K562 (cell line): ENCODE measurements at regions not wholly inside any gene's neighbourhood (a gene's known extent, or its start where the extent isn't known, plus 50 kb on each side); places are given as distances from the start of the nearest gene placed in this dataset.
A peak's percentile ranks its signal among the peaks of the same experiment; 100 is the strongest.

ENCODE experiments used
- ATAC-seq: fragments of 200-7000 bp; cut with Tn5 transposase; 3 replicates; pipeline ENCODE4 v1.9.1; 2020; ENCODE audit warnings: moderate library complexity
- BruUV-seq: library from RNA; stranded (reverse); fragments of 400-500 nt; replicated peaks from 2 replicates; lab custom pipeline; 2021; lab: Mats Ljungman, UMichigan
- CTCF ChIA-PET: fragments of 300-600 bp; formaldehyde crosslinking; extraction: SDS; loops from one replicate; lab custom pipeline; 2021; ENCODE audit warnings: low intra/inter-chr PET ratio; lab: Yijun Ruan, JAX
- POLR2A ChIA-PET: fragments of 300-600, 350-650 bp; sonication (Branson Sonifier 250); formaldehyde crosslinking; extraction: SDS; loops from one replicate; lab custom pipeline; 2021; ENCODE audit warnings: antibody characterized with exemption, inconsistent platforms; lab: Yijun Ruan, JAX
- DNase-seq, 4 experiments: peaks; one replicate each; pipeline versions ENCODE4 v3.0.0 to v3.0.0-alpha.2; 2011 to 2018; ENCODE audit warnings: low spot score in 3 of 4, mixed read lengths in 3 of 4; ENCODE audit errors: extremely low read depth in 1 of 4
- FAIRE-seq: peaks from 2 replicates; lab custom pipeline; 2011; peaks lifted over from hg19 to GRCh38; lab: Jason Lieb, UNC
- H2AFZ ChIP-seq: 2 replicates; pipeline ENCODE4 v1.6.0; 2011; ENCODE audit warnings: low read depth, low read length, control low read depth, inconsistent platforms
- H3K27ac ChIP-seq: fragments of 200-600 bp; 3 replicates; pipeline ENCODE4 v1.8.0; 2011; ENCODE audit warnings: low read depth, mild to moderate bottlenecking, control low read depth, inconsistent platforms, low read length, moderate library complexity, mixed read lengths; ENCODE audit errors: extremely low read depth
- H3K27me3 ChIP-seq, 2 experiments: fragments of 300-600 bp in 1 of 2; 2 replicates in 1 of 2; 3 replicates in 1 of 2; pipeline versions ENCODE4 v1.6.0 to v1.8.0; 2011; ENCODE audit warnings: inconsistent platforms in 2 of 2, low read length in 2 of 2, mild to moderate bottlenecking in 1 of 2, mixed read lengths in 1 of 2, moderate library complexity in 1 of 2; ENCODE audit not compliant: control insufficient read depth in 2 of 2, insufficient read depth in 2 of 2
- H3K36me3 ChIP-seq: fragments of 300-600 bp; 3 replicates; pipeline ENCODE4 v1.8.0; 2011; ENCODE audit warnings: mild to moderate bottlenecking, low read length, inconsistent platforms; ENCODE audit not compliant: control insufficient read depth, insufficient read depth
- H3K4me1 ChIP-seq, 2 experiments: fragments of 200-600 bp in 1 of 2; replicated peaks in 1 of 2; 2 replicates in 1 of 2; 3 replicates in 1 of 2; pipeline versions ENCODE4 v1.5.1 to v1.8.0; 2011; ENCODE audit warnings: inconsistent platforms in 2 of 2, low read length in 2 of 2, mild to moderate bottlenecking in 1 of 2, mixed read lengths in 1 of 2, moderate library complexity in 1 of 2; ENCODE audit not compliant: control insufficient read depth in 2 of 2, insufficient read depth in 2 of 2
- H3K4me2 ChIP-seq: 2 replicates; pipeline ENCODE4 v1.6.1; 2011; ENCODE audit warnings: low read length, control low read depth, inconsistent platforms, mixed read lengths; ENCODE audit not compliant: insufficient read depth
- H3K4me3 ChIP-seq: fragments of 200-600 bp; sonication (generic), shearing (Covaris generic); 2 replicates; pipeline ENCODE4 v1.5.1; 2016; ENCODE audit warnings: control low read depth, inconsistent platforms
- H3K79me2 ChIP-seq: fragments of 200-600 bp; 3 replicates; pipeline ENCODE4 v1.8.0; 2011; ENCODE audit warnings: low read length, inconsistent platforms; ENCODE audit not compliant: control insufficient read depth, insufficient read depth
- H3K9ac ChIP-seq, 2 experiments: 2 replicates each; pipeline versions ENCODE4 v1.6.0 to v1.6.1; 2011; ENCODE audit warnings: low read depth in 2 of 2, low read length in 2 of 2, control low read depth in 1 of 2, inconsistent platforms in 1 of 2, mild to moderate bottlenecking in 1 of 2, mixed read lengths in 1 of 2; ENCODE audit not compliant: insufficient read depth in 1 of 2
- H3K9me1 ChIP-seq: one replicate; pipeline ENCODE4 v1.6.0; 2011; ENCODE audit warnings: inconsistent platforms, mild to moderate bottlenecking, low read length, moderate library complexity; ENCODE audit not compliant: control insufficient read depth, insufficient read depth
- H3K9me3 ChIP-seq: replicated peaks from 2 replicates; pipeline ENCODE4 v1.5.1; 2011; ENCODE audit warnings: low read depth, low read length, inconsistent platforms; ENCODE audit not compliant: control insufficient read depth, insufficient read depth
- H4K20me1 ChIP-seq: replicated peaks from 2 replicates; pipeline ENCODE4 v1.6.1; 2011; ENCODE audit warnings: low read length, inconsistent platforms, mixed read lengths; ENCODE audit not compliant: control insufficient read depth, insufficient read depth
- MAFG ChIP-seq: fragments of 450-650 bp; conservative IDR thresholded peaks from 2 replicates; pipeline ENCODE4 v1.6.1; 2016; ENCODE audit warnings: missing genetic modification characterization, missing compliant biosample characterization
- PHTF2 ChIP-seq: fragments of 250-450 bp; sonication (Bioruptor Pico); IDR thresholded peaks from 2 replicates; pipeline ENCODE4 v1.5.0; 2021; ENCODE audit warnings: mild to moderate bottlenecking
- POU5F1 ChIP-seq: fragments of 150-350 bp; IDR thresholded peaks from 2 replicates; pipeline ENCODE4 v1.6.1; 2014; ENCODE audit warnings: borderline replicate concordance, low read length, low read depth, mild to moderate bottlenecking; ENCODE audit not compliant: partially characterized antibody
- SRF ChIP-seq, 2 experiments: fragments of 250-450, 450-650 bp in 1 of 2; sonication (Bioruptor Pico) in 1 of 2; sonication (generic) in 1 of 2; formaldehyde crosslinking; IDR thresholded peaks; 2 replicates each; pipeline versions ENCODE4 v1.5.0 to v1.5.1; 2020 to 2022; ENCODE audit warnings: mild to moderate bottlenecking in 1 of 2, missing genetic modification reagents in 1 of 2
- TAL1 ChIP-seq: fragments of 450-650 bp; IDR thresholded peaks from 2 replicates; pipeline ENCODE4 v1.6.1; 2016; ENCODE audit warnings: mild to moderate bottlenecking
- ZNF57 ChIP-seq: fragments of 450-650 bp; formaldehyde crosslinking; IDR thresholded peaks from 2 replicates; pipeline ENCODE4 v1.4.0; 2020; ENCODE audit warnings: mild to moderate bottlenecking, moderate library complexity
- WGBS: fragments of 100-300 bp; shearing (Covaris generic); methylation state at CpG from one replicate; pipeline ENCODE4 v1.1.6; 2016; ENCODE audit warnings: low coverage, mixed read lengths; ENCODE audit not compliant: insufficient coverage; ENCODE audit errors: missing lambda C conversion rate; 5-methylcytosine and 5-hydroxymethylcytosine counted together
- in situ Hi-C: fragments of 300-500 bp; cut with MboI; formaldehyde crosslinking; loops from 4 replicates; pipeline ENCODE4 v1.15.0; 2018; ENCODE audit warnings: inconsistent platforms, mixed read lengths
- intact Hi-C: fragments of 100-400 bp; cut with micrococcal nuclease; formaldehyde crosslinking; loops from 2 replicates; pipeline ENCODE4 v1.14.2; 2022
- TF ChIP-seq, protein P1 (sequence below): fragments of 250-450 bp; sonication (Bioruptor Pico); IDR thresholded peaks from 2 replicates; pipeline ENCODE4 v1.4.0; 2020; ENCODE audit warnings: mild to moderate bottlenecking
- TF ChIP-seq, protein P2 (sequence below): fragments of 450-650 bp; IDR thresholded peaks from 2 replicates; pipeline ENCODE4 v1.6.1; 2017; ENCODE audit warnings: antibody characterized with exemption, mild to moderate bottlenecking
- TF ChIP-seq, protein P3 (sequence below): IDR thresholded peaks from 3 replicates; pipeline ENCODE4 v1.6.1; 2011; ENCODE audit warnings: borderline replicate concordance, mild to moderate bottlenecking, moderate library complexity; ENCODE audit not compliant: insufficient read length; ENCODE audit errors: extremely low read depth

DNA sequence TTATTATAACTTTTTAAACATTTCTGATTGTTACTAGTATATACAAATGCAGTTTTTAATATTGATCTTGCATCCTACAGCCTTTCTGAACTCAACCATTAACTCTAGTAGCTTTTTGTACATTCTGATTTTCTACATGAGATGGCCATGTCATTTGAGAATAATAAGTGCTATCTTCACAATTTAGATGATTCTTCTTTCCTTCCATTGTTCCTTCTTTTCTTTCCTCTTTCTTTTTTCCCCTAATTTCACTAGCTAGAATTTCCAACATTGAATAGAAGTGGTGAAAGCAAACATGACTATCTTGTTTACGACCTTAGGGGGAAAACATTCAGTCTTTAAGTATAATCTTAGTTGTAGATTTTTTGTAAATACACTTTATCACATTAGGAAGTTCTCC is 128.2 kb upstream of the PRSS16 start:
- Histone ChIP-seq H2AFZ (no peak overlapping the region), H3K4me1 (peaks cover 10 to 13% of the 10 kb centered on the region in 2 experiments; a peak in 3 of 5 replicates), H3K9ac (no peak overlapping the region), H3K4me3 (no peak overlapping the region), H3K9me1 (no peaks in the 10 kb centered on the region), H3K4me2 (no peak overlapping the region), H3K27me3 (no peaks in the 10 kb centered on the region), H4K20me1 (no peaks in the 10 kb centered on the region), H3K36me3 (peaks cover 75% of the 10 kb centered on the region), H3K9me3 (no peaks in the 10 kb centered on the region), H3K27ac (no peak overlapping the region), H3K79me2 (peaks cover 16% of the 10 kb centered on the region)
- in situ Hi-C loops (loop anchor here (25.0 kb wide), 1 partner anchor 782 kb away; no protein-coding TSS in a partner anchor), intact Hi-C loops (no loop called here)
- no peak for FAIRE-seq
- ChIA-PET POLR2A (interaction anchor here (0.9 to 2.0 kb wide), 4 partner anchors 8 to 460 kb away, joined by 3 to 18 read pairs (median 6); partner anchors contain the start of gene ZNF322), CTCF (no interaction called here)
- DNase-seq = no peak
- ATAC-seq = no peak
- 75% methylated on average over 1 of the region's 1 CpG for WGBS
- BruUV-seq = no TSS peak
- TF ChIP-seq POU5F1 = no peak
- TF ChIP-seq, protein P1, sequence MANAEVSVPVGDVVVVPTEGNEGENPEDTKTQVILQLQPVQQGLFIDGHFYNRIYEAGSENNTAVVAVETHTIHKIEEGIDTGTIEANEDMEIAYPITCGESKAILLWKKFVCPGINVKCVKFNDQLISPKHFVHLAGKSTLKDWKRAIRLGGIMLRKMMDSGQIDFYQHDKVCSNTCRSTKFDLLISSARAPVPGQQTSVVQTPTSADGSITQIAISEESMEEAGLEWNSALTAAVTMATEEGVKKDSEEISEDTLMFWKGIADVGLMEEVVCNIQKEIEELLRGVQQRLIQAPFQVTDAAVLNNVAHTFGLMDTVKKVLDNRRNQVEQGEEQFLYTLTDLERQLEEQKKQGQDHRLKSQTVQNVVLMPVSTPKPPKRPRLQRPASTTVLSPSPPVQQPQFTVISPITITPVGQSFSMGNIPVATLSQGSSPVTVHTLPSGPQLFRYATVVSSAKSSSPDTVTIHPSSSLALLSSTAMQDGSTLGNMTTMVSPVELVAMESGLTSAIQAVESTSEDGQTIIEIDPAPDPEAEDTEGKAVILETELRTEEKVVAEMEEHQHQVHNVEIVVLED (CRISPR knock-in tag) = no peak
- TF ChIP-seq MAFG (tag) = no peak
- TF ChIP-seq, protein P2, sequence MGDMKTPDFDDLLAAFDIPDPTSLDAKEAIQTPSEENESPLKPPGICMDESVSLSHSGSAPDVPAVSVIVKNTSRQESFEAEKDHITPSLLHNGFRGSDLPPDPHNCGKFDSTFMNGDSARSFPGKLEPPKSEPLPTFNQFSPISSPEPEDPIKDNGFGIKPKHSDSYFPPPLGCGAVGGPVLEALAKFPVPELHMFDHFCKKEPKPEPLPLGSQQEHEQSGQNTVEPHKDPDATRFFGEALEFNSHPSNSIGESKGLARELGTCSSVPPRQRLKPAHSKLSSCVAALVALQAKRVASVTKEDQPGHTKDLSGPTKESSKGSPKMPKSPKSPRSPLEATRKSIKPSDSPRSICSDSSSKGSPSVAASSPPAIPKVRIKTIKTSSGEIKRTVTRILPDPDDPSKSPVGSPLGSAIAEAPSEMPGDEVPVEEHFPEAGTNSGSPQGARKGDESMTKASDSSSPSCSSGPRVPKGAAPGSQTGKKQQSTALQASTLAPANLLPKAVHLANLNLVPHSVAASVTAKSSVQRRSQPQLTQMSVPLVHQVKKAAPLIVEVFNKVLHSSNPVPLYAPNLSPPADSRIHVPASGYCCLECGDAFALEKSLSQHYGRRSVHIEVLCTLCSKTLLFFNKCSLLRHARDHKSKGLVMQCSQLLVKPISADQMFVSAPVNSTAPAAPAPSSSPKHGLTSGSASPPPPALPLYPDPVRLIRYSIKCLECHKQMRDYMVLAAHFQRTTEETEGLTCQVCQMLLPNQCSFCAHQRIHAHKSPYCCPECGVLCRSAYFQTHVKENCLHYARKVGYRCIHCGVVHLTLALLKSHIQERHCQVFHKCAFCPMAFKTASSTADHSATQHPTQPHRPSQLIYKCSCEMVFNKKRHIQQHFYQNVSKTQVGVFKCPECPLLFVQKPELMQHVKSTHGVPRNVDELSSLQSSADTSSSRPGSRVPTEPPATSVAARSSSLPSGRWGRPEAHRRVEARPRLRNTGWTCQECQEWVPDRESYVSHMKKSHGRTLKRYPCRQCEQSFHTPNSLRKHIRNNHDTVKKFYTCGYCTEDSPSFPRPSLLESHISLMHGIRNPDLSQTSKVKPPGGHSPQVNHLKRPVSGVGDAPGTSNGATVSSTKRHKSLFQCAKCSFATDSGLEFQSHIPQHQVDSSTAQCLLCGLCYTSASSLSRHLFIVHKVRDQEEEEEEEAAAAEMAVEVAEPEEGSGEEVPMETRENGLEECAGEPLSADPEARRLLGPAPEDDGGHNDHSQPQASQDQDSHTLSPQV = no peak
- TF ChIP-seq, protein P3, sequence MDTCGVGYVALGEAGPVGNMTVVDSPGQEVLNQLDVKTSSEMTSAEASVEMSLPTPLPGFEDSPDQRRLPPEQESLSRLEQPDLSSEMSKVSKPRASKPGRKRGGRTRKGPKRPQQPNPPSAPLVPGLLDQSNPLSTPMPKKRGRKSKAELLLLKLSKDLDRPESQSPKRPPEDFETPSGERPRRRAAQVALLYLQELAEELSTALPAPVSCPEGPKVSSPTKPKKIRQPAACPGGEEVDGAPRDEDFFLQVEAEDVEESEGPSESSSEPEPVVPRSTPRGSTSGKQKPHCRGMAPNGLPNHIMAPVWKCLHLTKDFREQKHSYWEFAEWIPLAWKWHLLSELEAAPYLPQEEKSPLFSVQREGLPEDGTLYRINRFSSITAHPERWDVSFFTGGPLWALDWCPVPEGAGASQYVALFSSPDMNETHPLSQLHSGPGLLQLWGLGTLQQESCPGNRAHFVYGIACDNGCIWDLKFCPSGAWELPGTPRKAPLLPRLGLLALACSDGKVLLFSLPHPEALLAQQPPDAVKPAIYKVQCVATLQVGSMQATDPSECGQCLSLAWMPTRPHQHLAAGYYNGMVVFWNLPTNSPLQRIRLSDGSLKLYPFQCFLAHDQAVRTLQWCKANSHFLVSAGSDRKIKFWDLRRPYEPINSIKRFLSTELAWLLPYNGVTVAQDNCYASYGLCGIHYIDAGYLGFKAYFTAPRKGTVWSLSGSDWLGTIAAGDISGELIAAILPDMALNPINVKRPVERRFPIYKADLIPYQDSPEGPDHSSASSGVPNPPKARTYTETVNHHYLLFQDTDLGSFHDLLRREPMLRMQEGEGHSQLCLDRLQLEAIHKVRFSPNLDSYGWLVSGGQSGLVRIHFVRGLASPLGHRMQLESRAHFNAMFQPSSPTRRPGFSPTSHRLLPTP = no peak
- no peak for TF ChIP-seq ZNF57 (CRISPR knock-in tag)
- no peak for TF ChIP-seq TAL1
- 0 out of 2 replicates have a peak, but pooled peaks have one; percentile 34 for TF ChIP-seq PHTF2 (CRISPR knock-in tag)
- no peak for TF ChIP-seq SRF (CRISPR knock-in tag; IDR thresholded peaks at IDR 0.05)
